IPS DF 6.9 (cell line): ENCODE measurements at regions not wholly inside any gene's neighbourhood (a gene's known extent, or its start where the extent isn't known, plus 50 kb on each side); places are given as distances from the start of the nearest gene placed in this dataset.

ENCODE experiments used
- DNase-seq: peaks from one replicate; pipeline ENCODE4 v3.0.0-alpha.2; 2013; ENCODE audit warnings: low read depth, low spot score
- H3K27ac ChIP-seq: one replicate; pipeline ENCODE4 v1.5.1; 2013; ENCODE audit warnings: low read length, control low read depth
- H3K27me3 ChIP-seq: 2 replicates; pipeline ENCODE4 v1.6.1; 2013; ENCODE audit warnings: mild to moderate bottlenecking, low read length; ENCODE audit not compliant: control insufficient read depth, insufficient read depth
- H3K36me3 ChIP-seq: 2 replicates; pipeline ENCODE4 v1.6.1; 2013; ENCODE audit warnings: low read length; ENCODE audit not compliant: control insufficient read depth, insufficient read depth
- H3K4me1 ChIP-seq: 2 replicates; pipeline ENCODE4 v1.6.1; 2013; ENCODE audit warnings: low read length; ENCODE audit not compliant: control insufficient read depth, insufficient read depth
- H3K4me3 ChIP-seq: 2 replicates; pipeline ENCODE4 v1.5.1; 2013; ENCODE audit warnings: mild to moderate bottlenecking, low read length
- H3K9me3 ChIP-seq: 2 replicates; pipeline ENCODE4 v1.6.1; 2013; ENCODE audit warnings: low read length, inconsistent platforms; ENCODE audit not compliant: control insufficient read depth, insufficient read depth
- WGBS: extraction: QIAGEN DNeasy Blood & Tissue Kit; methylation state at CpG from one replicate; pipeline ENCODE4 v1.1.7; 2013; ENCODE audit warnings: mixed read lengths, missing lambda C conversion rate; ENCODE audit not compliant: insufficient read length, insufficient coverage; 5-methylcytosine and 5-hydroxymethylcytosine counted together

GRCh38 chr13:87393358-87393757 lies 277.8 kb upstream of the SLITRK5 start:
- H3K9me3 ChIP-seq, result no peaks in the 10 kb centered on the region
- H3K27ac ChIP-seq, result no peak overlapping the region
- no peaks in the 10 kb centered on the region for H3K36me3 ChIP-seq
- H3K27me3 ChIP-seq, result no peaks in the 10 kb centered on the region
- H3K4me3 ChIP-seq, result no peak overlapping the region
- DNase-seq, result no peak
- no peaks in the 10 kb centered on the region for H3K4me1 ChIP-seq

DNA sequence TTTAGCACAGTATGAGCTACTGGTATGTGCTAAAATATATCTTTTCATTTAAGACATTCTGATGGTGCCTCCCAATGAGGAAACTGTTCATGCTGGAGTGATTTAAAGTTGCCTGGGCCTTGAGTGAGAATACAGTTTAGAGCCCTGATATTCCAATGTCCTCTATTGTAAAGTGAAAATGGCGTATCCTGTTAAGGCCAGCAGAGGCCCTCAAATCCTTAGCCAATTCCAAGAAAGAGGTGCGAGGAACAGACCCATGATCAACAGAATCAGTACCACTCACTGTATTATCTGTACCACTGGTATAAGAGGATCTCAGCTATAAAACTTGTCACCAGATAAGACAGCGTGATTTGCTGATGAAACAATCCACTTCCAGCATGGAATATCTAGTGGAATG lies 273.1 kb upstream of the SLITRK5 start:
- Histone ChIP-seq H3K36me3 (no peaks in the 10 kb centered on the region), H3K27ac (no peak overlapping the region), H3K4me1 (no peaks in the 10 kb centered on the region), H3K9me3 (no peaks in the 10 kb centered on the region), H3K4me3 (no peak overlapping the region), H3K27me3 (no peaks in the 10 kb centered on the region)
- DNase-seq, result no peak
- WGBS, result no CpG with 5 or more reads among the region's 3 CpGs

DNA sequence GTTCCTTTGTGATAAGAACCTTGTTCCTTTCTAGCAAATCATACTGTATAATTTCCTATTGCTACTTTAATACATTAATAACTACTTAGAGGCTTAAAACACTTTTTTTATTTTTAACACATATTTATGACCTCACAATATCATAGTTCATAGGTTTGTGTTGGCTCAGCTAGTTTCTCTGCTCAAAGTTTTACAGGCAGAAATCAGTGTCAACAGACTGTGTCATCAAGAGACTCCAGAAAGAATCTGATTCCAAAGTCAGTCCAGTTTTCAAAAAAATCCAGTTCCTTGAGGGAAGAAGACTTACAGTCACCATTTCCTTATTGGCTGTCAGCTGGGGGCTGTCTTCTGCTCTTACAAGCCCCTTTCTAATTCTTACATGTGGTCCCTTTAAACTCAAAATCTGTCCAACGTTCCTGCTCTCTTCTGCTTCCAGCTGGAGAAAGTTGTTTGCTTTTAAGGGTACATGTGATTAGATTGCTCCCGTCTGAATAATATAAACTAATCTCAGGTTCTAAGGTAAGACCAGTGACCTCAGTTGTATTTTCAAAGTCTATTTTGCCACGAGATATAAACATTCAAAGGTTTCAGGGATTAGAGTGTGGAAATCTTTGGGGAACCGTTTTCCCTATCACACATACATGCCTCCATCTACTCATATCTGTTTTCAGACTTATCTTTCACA lies 267.3 kb upstream of the SLITRK5 start:
- Histone ChIP-seq H3K4me1 (no peaks in the 10 kb centered on the region), H3K4me3 (no peak overlapping the region)
- no CpG with 5 or more reads among the region's 4 CpGs for WGBS

DNA sequence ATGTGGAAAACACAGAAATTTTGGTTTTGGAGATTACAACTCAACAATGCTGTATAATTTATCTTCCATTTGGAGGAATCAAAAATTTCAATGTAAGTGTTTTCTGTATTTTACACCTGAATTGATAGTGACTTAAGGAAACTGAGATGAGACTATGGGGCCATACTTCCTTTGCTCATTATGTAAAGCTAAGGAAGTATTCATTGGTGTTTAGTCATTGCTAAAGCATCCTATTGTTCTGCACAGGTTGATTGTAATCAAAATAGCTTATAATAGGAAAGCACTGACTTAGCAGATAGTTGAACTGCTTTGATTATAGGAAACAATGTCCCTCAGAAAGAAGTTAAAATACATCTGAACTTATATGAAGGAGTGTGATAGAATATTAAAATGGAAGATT lies 244.4 kb upstream of the SLITRK5 start:
- H3K4me3 ChIP-seq, result no peak overlapping the region
- DNase-seq, result no peak
- no peaks in the 10 kb centered on the region for H3K9me3 ChIP-seq
- H3K4me1 ChIP-seq, result no peaks in the 10 kb centered on the region
- no peaks in the 10 kb centered on the region for H3K27me3 ChIP-seq
- no peak overlapping the region for H3K27ac ChIP-seq
- no peaks in the 10 kb centered on the region for H3K36me3 ChIP-seq

More for the DNA sequence above, 267.3 kb upstream of the SLITRK5 start:
- DNase-seq, result no peak
- no peaks in the 10 kb centered on the region for H3K36me3 ChIP-seq
- H3K27ac ChIP-seq, result no peak overlapping the region
- H3K9me3 ChIP-seq, result no peaks in the 10 kb centered on the region
- no peaks in the 10 kb centered on the region for H3K27me3 ChIP-seq

DNA sequence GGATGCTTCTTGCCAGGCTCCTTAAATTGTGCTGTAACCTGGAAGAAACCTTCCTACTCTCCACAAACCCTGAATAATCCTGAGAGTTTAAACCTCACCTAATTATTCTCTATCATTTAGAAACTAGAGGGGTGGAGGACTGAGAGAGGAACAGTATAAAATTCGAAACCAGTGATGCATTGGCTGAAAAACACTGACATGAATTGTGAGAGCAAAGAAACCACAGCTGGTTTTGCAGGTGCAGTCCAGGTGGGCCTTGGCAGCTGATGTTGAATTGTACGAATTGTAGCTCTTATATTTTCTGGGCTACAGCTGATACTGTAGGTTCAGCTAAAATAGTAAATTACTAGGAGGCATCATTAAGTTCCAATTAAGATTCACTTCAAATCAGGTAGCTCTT lies 227.0 kb upstream of the SLITRK5 start:
- no CpG with 5 or more reads among the region's 2 CpGs for WGBS
- no peak overlapping the region for H3K4me3 ChIP-seq
- H3K4me1 ChIP-seq, result no peaks in the 10 kb centered on the region
- no peak for DNase-seq
- no peaks in the 10 kb centered on the region for H3K9me3 ChIP-seq
- H3K36me3 ChIP-seq, result no peaks in the 10 kb centered on the region
- H3K27me3 ChIP-seq, result no peaks in the 10 kb centered on the region
- H3K27ac ChIP-seq, result no peak overlapping the region

- WGBS, result no CpG with 5 or more reads among the region's 2 CpGs
- Histone ChIP-seq H3K27ac (no peak overlapping the region), H3K9me3 (no peaks in the 10 kb centered on the region), H3K4me3 (no peak overlapping the region), H3K4me1 (no peaks in the 10 kb centered on the region), H3K36me3 (no peaks in the 10 kb centered on the region), H3K27me3 (no peaks in the 10 kb centered on the region)
- no peak for DNase-seq
Observed at GRCh38 chr13:87452281-87452680, 218.9 kb upstream of the SLITRK5 start.

GRCh38 chr13:87453244-87453643 lies 217.9 kb upstream of the SLITRK5 start:
- Histone ChIP-seq H3K27ac (no peak overlapping the region), H3K27me3 (no peaks in the 10 kb centered on the region), H3K4me3 (no peak overlapping the region), H3K36me3 (no peaks in the 10 kb centered on the region), H3K9me3 (no peaks in the 10 kb centered on the region), H3K4me1 (no peaks in the 10 kb centered on the region)
- no peak for DNase-seq
- no CpG with 5 or more reads among the region's 1 CpG for WGBS

DNA sequence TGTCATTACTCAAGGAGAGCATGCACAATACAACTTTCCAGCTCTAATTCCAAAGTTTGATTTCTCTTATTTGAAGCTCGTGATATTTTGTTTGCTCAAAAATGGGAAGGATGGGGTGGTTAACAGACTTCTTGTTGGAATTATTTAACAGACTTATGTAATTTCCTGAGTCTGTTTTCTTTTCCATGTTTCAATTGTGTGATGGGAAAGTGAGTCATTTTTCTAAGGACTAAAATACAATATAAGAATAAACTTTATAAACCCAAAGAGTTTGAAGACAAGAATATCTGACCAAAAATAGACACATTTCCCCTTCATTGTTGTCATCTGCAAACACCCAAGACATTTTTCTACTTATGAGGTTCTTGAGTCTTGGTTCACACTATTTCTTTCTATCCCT lies 211.8 kb upstream of the SLITRK5 start:
- no peak overlapping the region for H3K27ac ChIP-seq
- WGBS, result no CpG with 5 or more reads among the region's 1 CpG
- no peaks in the 10 kb centered on the region for H3K27me3 ChIP-seq
- no peaks in the 10 kb centered on the region for H3K36me3 ChIP-seq
- H3K4me3 ChIP-seq, result no peak overlapping the region
- H3K4me1 ChIP-seq, result no peaks in the 10 kb centered on the region
- no peaks in the 10 kb centered on the region for H3K9me3 ChIP-seq
- DNase-seq, result no peak

DNA sequence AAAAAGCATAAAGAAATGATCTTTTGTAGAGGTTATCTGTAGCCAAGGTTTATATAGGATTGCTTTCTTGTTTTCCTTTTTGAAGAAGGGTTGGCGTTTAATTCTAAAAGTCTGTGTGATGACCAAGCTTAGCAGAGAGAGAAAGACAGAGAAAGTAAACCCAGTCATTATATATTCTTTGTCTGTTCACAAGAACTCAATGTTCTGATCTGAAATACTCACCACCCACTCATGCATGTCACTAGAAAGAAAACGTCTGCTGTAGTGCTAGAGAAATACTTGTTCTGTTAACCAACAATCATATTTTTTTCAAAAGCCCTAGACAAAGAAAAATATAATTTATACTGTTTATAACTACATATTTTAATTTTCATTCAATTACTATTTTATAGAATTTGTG lies 173.7 kb upstream of the SLITRK5 start:
- H3K36me3 ChIP-seq, result no peaks in the 10 kb centered on the region
- no peak for DNase-seq
- WGBS, result no CpG with 5 or more reads among the region's 2 CpGs
- no peaks in the 10 kb centered on the region for H3K4me1 ChIP-seq
- no peak overlapping the region for H3K4me3 ChIP-seq
- H3K27me3 ChIP-seq, result no peaks in the 10 kb centered on the region
- no peaks in the 10 kb centered on the region for H3K9me3 ChIP-seq
- no peak overlapping the region for H3K27ac ChIP-seq

DNA sequence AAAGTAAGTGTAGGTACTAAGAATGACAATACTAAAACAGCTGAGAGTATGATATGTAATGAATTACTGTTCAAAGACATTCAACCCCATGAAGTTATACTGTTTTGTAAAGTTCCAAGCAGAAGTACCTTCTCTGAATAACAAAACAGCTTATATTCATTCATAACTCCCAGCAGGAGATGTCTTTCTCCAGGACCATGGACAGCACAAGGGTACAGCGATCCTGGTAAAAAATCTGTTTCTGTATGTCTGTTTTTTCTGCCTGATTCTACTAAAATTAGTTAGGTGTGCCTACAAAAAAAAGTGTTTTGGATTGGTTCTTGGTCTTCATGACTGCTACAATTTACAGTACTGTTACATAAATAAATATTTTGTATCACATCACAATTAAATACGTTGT lies 172.5 kb upstream of the SLITRK5 start:
- Histone ChIP-seq H3K27ac (no peak overlapping the region), H3K27me3 (no peaks in the 10 kb centered on the region), H3K4me1 (no peaks in the 10 kb centered on the region), H3K4me3 (no peak overlapping the region), H3K9me3 (no peaks in the 10 kb centered on the region), H3K36me3 (no peaks in the 10 kb centered on the region)
- no peak for DNase-seq
- WGBS, result 100% methylated on average over 1 of the region's 2 CpGs

DNA sequence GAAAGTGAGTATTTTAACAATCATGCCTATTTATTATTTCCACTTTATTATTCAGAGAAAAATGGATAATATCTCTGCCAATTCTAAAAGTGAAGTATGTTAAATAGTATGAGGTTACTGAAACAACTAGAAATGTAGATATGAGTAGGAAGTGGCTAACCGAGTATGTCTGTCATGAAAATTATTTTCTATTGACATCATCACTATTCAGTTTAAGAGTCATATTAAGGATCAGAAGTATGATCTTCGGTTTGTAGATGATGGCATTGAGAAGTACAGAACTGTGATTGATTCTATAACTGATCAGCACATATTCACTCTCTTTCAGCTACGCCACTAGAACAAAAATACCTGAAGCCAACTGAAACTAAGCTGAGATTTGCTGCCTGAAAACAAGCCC lies 146.4 kb upstream of the SLITRK5 start:
- Histone ChIP-seq H3K36me3 (no peaks in the 10 kb centered on the region), H3K9me3 (no peaks in the 10 kb centered on the region), H3K4me1 (no peaks in the 10 kb centered on the region), H3K27me3 (no peaks in the 10 kb centered on the region), H3K4me3 (no peak overlapping the region), H3K27ac (no peak overlapping the region)
- no CpG with 5 or more reads among the region's 3 CpGs for WGBS
- DNase-seq, result no peak
